ENCODE measurements at regions not wholly inside any gene's neighbourhood (a gene's known extent, or its start where the extent isn't known, plus 50 kb on each side); places are given as distances from the start of the nearest gene placed in this dataset.

DNA sequence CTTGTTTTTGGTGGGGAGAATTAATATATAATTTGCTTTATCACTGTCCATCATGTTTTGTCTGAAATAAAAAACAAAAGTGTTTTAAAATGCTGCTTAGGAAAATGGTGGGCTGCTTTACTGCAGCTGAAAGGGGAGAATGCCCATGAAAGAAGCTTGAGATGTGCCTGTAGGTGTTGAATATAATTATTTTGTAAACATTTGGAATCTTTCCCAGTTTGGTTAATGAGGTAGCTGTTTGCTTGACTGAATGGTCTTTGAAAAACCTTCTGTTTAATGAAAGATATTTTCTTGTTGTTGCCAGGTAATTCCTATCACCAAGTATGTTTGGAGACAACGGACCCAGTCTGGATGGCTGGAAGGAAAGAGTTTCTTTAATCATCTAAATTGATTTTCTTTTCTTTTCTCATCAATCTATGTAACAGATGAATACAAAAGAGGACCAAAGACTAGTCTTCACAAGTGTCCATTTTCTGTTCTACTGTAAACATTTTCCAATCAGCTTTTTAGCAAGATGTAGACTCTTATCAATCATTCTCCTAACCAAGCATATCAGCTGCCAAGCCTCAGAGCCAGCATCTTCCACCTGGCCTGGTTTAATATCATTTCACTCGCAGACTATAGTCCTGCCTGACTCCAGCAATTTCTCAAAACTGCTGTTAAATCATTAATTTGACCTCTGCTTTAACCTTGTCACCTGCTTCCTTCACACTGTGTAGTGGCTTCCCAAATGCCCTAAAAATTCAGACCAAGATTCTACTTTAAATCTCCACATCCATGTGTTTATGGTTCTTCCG, 441.2 kb upstream of the CHD1 start:
- TF ChIP-seq, protein P1, sequence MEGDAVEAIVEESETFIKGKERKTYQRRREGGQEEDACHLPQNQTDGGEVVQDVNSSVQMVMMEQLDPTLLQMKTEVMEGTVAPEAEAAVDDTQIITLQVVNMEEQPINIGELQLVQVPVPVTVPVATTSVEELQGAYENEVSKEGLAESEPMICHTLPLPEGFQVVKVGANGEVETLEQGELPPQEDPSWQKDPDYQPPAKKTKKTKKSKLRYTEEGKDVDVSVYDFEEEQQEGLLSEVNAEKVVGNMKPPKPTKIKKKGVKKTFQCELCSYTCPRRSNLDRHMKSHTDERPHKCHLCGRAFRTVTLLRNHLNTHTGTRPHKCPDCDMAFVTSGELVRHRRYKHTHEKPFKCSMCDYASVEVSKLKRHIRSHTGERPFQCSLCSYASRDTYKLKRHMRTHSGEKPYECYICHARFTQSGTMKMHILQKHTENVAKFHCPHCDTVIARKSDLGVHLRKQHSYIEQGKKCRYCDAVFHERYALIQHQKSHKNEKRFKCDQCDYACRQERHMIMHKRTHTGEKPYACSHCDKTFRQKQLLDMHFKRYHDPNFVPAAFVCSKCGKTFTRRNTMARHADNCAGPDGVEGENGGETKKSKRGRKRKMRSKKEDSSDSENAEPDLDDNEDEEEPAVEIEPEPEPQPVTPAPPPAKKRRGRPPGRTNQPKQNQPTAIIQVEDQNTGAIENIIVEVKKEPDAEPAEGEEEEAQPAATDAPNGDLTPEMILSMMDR (conservative IDR thresholded peaks at IDR 0.05): no peak
- no peak for TF ChIP-seq ZFX (IDR thresholded peaks at IDR 0.05)

All from C4-2B (cell line).